ENCODE measurements at regions not wholly inside any gene's neighbourhood (a gene's known extent, or its start where the extent isn't known, plus 50 kb on each side); places are given as distances from the start of the nearest gene placed in this dataset.

GRCh38 chr2:180289627-180290026 is 282.5 kb upstream of the CWC22 start:
- no peaks in the 10 kb centered on the region for H3K36me3 ChIP-seq (ENCODE audit: low read depth, missing control alignments)
- no peak overlapping the region for H3K4me3 ChIP-seq
- 77 to 83% methylated on average over 4 of the region's 4 CpGs for WGBS, 2 donors
- intact Hi-C loops (cut with DNase I; ENCODE audit: low total_unique reads), result no loop called here
- H3K4me1 ChIP-seq, result no peaks in the 10 kb centered on the region
- no peak for DNase-seq
- H3K9me3 ChIP-seq, result no peaks in the 10 kb centered on the region
- no peaks in the 10 kb centered on the region for H3K27me3 ChIP-seq
- no peak for TF ChIP-seq POLR2A (IDR thresholded peaks at IDR 0.05)
- TF ChIP-seq CTCF (IDR thresholded peaks at IDR 0.05), result no peak
- H3K27ac ChIP-seq, result no peak overlapping the region

GRCh38 chr2:180279581-180279980 is 272.5 kb upstream of the CWC22 start:
- no peaks in the 10 kb centered on the region for H3K36me3 ChIP-seq (ENCODE audit: low read depth, missing control alignments)
- DNase-seq, result no peak
- no peak overlapping the region for H3K27ac ChIP-seq
- no peaks in the 10 kb centered on the region for H3K9me3 ChIP-seq
- TF ChIP-seq CTCF (IDR thresholded peaks at IDR 0.05) (no peak), POLR2A (IDR thresholded peaks at IDR 0.05) (no peak)
- WGBS, 2 donors, result 62 to 77% methylated on average over 1 of the region's 1 CpG
- H3K4me1 ChIP-seq, result no peaks in the 10 kb centered on the region
- no peak overlapping the region for H3K4me3 ChIP-seq
- no peaks in the 10 kb centered on the region for H3K27me3 ChIP-seq
- intact Hi-C loops (cut with DNase I; ENCODE audit: low total_unique reads), result no loop called here

- H3K36me3 ChIP-seq (ENCODE audit: low read depth, missing control alignments), result no peaks in the 10 kb centered on the region
- no peak overlapping the region for H3K4me3 ChIP-seq
- H3K27me3 ChIP-seq, result no peaks in the 10 kb centered on the region
- DNase-seq, result no peak
- no peak overlapping the region for H3K27ac ChIP-seq
- TF ChIP-seq CTCF (IDR thresholded peaks at IDR 0.05) (no peak), POLR2A (IDR thresholded peaks at IDR 0.05) (no peak)
- intact Hi-C loops (cut with DNase I; ENCODE audit: low total_unique reads), result no loop called here
- no peaks in the 10 kb centered on the region for H3K4me1 ChIP-seq
- WGBS, 2 donors, result 90 to 94% methylated on average over 2 of the region's 2 CpGs
- H3K9me3 ChIP-seq, result no peaks in the 10 kb centered on the region
Measured at GRCh38 chr2:180276733-180277132, 269.6 kb upstream of the CWC22 start.

GRCh38 chr2:180268006-180268405 is 260.9 kb upstream of the CWC22 start:
- Histone ChIP-seq H3K27me3 (no peaks in the 10 kb centered on the region), H3K36me3 (ENCODE audit: low read depth, missing control alignments) (no peaks in the 10 kb centered on the region), H3K4me1 (no peaks in the 10 kb centered on the region), H3K27ac (no peak overlapping the region), H3K4me3 (no peak overlapping the region), H3K9me3 (no peaks in the 10 kb centered on the region)
- TF ChIP-seq CTCF (IDR thresholded peaks at IDR 0.05) (no peak), POLR2A (IDR thresholded peaks at IDR 0.05) (no peak)
- WGBS, 2 donors, result 56 to 84% methylated on average over 3 of the region's 3 CpGs
- intact Hi-C loops (cut with DNase I; ENCODE audit: low total_unique reads), result no loop called here
- no peak for DNase-seq

- Histone ChIP-seq H3K9me3 (no peaks in the 10 kb centered on the region), H3K4me1 (no peaks in the 10 kb centered on the region), H3K36me3 (ENCODE audit: low read depth, missing control alignments) (no peaks in the 10 kb centered on the region), H3K4me3 (no peak overlapping the region), H3K27me3 (no peaks in the 10 kb centered on the region), H3K27ac (no peak overlapping the region)
- TF ChIP-seq POLR2A (IDR thresholded peaks at IDR 0.05), result no peak
- TF ChIP-seq CTCF (IDR thresholded peaks at IDR 0.05), result no peak
- DNase-seq, result no peak
- WGBS, 2 donors, result 79 to 88% methylated on average over 1 of the region's 1 CpG
- intact Hi-C loops (cut with DNase I; ENCODE audit: low total_unique reads), result no loop called here
Measured at GRCh38 chr2:180261976-180262375, 254.9 kb upstream of the CWC22 start.
